PC-3 (cell line): ENCODE measurements at regions not wholly inside any gene's neighbourhood (a gene's known extent, or its start where the extent isn't known, plus 50 kb on each side); places are given as distances from the start of the nearest gene placed in this dataset.

Source experiments
- EZH2 ChIP-seq: fragments of 300-600 bp; sonication (generic); IDR thresholded peaks from one replicate; pipeline ENCODE4 v1.6.1; 2017; ENCODE audit warnings: antibody characterized with exemption, mild to moderate bottlenecking, low read length; ENCODE audit not compliant: unreplicated experiment
- EZH2phosphoT487 ChIP-seq: fragments of 300-600 bp; sonication (generic); IDR thresholded peaks from 2 replicates; pipeline ENCODE4 v1.6.1; 2018; ENCODE audit warnings: mild to moderate bottlenecking, antibody characterized with exemption, low read length, borderline replicate concordance
- TF ChIP-seq, protein P1 (sequence below): fragments of 300-600 bp; sonication (generic); conservative IDR thresholded peaks from 2 replicates; pipeline ENCODE4 v1.5.1; 2017; ENCODE audit warnings: antibody characterized with exemption, low read depth, mild to moderate bottlenecking, low read length

- TF ChIP-seq EZH2phosphoT487 = no peak
- TF ChIP-seq, protein P1, sequence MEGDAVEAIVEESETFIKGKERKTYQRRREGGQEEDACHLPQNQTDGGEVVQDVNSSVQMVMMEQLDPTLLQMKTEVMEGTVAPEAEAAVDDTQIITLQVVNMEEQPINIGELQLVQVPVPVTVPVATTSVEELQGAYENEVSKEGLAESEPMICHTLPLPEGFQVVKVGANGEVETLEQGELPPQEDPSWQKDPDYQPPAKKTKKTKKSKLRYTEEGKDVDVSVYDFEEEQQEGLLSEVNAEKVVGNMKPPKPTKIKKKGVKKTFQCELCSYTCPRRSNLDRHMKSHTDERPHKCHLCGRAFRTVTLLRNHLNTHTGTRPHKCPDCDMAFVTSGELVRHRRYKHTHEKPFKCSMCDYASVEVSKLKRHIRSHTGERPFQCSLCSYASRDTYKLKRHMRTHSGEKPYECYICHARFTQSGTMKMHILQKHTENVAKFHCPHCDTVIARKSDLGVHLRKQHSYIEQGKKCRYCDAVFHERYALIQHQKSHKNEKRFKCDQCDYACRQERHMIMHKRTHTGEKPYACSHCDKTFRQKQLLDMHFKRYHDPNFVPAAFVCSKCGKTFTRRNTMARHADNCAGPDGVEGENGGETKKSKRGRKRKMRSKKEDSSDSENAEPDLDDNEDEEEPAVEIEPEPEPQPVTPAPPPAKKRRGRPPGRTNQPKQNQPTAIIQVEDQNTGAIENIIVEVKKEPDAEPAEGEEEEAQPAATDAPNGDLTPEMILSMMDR = no peak
- no peak for TF ChIP-seq EZH2
Measured at GRCh38 chr6:139882234-139882633, 507.8 kb upstream of the CITED2 start.
